HEK293 (cell line): ENCODE measurements at regions not wholly inside any gene's neighbourhood (a gene's known extent, or its start where the extent isn't known, plus 50 kb on each side); places are given as distances from the start of the nearest gene placed in this dataset.

Experiments used
- ZNF10 ChIP-seq: fragments of 450-650 bp; formaldehyde crosslinking; IDR thresholded peaks from 2 replicates; pipeline ENCODE4 v1.5.1; 2017; ENCODE audit warnings: missing biosample characterization, missing genetic modification characterization
- ZNF132 ChIP-seq: fragments of 450-650 bp; formaldehyde crosslinking; IDR thresholded peaks from 2 replicates; pipeline ENCODE4 v1.5.1; 2017; ENCODE audit warnings: missing biosample characterization, missing genetic modification characterization, borderline replicate concordance
- ZNF211 ChIP-seq: fragments of 450-650 bp; formaldehyde crosslinking; IDR thresholded peaks from 2 replicates; pipeline ENCODE4 v1.5.1; 2016; ENCODE audit warnings: low read depth, missing biosample characterization, missing genetic modification characterization
- ZNF510 ChIP-seq: fragments of 450-650 bp; formaldehyde crosslinking; IDR thresholded peaks from 2 replicates; pipeline ENCODE4 v1.5.1; 2018; ENCODE audit warnings: mild to moderate bottlenecking, missing genetic modification characterization, missing biosample characterization; ENCODE audit not compliant: insufficient replicate concordance
- ZNF514 ChIP-seq: fragments of 450-650 bp; formaldehyde crosslinking; IDR thresholded peaks from 2 replicates; pipeline ENCODE4 v1.5.1; 2016; ENCODE audit warnings: missing biosample characterization, missing genetic modification characterization
- TF ChIP-seq, protein P1 (sequence below): fragments of 450-650 bp; formaldehyde crosslinking; IDR thresholded peaks from 2 replicates; pipeline ENCODE4 v1.5.1; 2017; ENCODE audit warnings: missing biosample characterization, missing genetic modification characterization
- TF ChIP-seq, protein P2 (sequence below): fragments of 450-650 bp; formaldehyde crosslinking; IDR thresholded peaks from 2 replicates; pipeline ENCODE4 v1.5.1; 2016; ENCODE audit warnings: missing biosample characterization, missing genetic modification characterization
- TF ChIP-seq, protein P3 (sequence below): sonication (generic); formaldehyde crosslinking; IDR thresholded peaks from 2 replicates; pipeline ENCODE4 v1.8.1; 2022; ENCODE audit warnings: mild to moderate bottlenecking, moderate library complexity, missing genetic modification reagents

DNA sequence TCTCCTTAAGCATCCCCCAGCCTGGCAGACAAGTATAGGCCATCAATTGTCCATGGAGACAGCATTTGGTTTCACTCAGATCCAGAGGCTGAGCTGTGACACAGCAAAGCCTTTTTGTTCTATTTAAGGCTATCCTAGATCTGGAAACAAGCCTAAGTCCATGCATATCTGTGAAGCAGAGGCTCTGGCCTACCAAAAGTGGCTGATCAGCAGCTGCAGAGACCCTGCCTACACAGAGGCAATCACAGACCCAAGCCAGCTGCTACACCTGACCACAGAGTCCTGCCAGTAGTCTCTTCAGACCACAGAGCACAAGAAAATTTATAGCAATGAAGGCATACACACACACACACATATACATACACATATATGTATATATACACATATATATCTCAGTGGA lies 501.7 kb upstream of the ARPP21 start:
- TF ChIP-seq, protein P1, sequence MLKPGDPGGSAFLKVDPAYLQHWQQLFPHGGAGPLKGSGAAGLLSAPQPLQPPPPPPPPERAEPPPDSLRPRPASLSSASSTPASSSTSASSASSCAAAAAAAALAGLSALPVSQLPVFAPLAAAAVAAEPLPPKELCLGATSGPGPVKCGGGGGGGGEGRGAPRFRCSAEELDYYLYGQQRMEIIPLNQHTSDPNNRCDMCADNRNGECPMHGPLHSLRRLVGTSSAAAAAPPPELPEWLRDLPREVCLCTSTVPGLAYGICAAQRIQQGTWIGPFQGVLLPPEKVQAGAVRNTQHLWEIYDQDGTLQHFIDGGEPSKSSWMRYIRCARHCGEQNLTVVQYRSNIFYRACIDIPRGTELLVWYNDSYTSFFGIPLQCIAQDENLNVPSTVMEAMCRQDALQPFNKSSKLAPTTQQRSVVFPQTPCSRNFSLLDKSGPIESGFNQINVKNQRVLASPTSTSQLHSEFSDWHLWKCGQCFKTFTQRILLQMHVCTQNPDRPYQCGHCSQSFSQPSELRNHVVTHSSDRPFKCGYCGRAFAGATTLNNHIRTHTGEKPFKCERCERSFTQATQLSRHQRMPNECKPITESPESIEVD: no peak
- no peak for TF ChIP-seq ZNF211 (tag by site-specific recombination)
- TF ChIP-seq, protein P2, sequence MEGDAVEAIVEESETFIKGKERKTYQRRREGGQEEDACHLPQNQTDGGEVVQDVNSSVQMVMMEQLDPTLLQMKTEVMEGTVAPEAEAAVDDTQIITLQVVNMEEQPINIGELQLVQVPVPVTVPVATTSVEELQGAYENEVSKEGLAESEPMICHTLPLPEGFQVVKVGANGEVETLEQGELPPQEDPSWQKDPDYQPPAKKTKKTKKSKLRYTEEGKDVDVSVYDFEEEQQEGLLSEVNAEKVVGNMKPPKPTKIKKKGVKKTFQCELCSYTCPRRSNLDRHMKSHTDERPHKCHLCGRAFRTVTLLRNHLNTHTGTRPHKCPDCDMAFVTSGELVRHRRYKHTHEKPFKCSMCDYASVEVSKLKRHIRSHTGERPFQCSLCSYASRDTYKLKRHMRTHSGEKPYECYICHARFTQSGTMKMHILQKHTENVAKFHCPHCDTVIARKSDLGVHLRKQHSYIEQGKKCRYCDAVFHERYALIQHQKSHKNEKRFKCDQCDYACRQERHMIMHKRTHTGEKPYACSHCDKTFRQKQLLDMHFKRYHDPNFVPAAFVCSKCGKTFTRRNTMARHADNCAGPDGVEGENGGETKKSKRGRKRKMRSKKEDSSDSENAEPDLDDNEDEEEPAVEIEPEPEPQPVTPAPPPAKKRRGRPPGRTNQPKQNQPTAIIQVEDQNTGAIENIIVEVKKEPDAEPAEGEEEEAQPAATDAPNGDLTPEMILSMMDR: no peak
- TF ChIP-seq ZNF10: no peak
- TF ChIP-seq, protein P3, sequence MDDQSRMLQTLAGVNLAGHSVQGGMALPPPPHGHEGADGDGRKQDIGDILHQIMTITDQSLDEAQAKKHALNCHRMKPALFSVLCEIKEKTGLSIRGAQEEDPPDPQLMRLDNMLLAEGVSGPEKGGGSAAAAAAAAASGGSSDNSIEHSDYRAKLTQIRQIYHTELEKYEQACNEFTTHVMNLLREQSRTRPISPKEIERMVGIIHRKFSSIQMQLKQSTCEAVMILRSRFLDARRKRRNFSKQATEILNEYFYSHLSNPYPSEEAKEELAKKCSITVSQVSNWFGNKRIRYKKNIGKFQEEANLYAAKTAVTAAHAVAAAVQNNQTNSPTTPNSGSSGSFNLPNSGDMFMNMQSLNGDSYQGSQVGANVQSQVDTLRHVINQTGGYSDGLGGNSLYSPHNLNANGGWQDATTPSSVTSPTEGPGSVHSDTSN: no peak
- no peak for TF ChIP-seq ZNF514
- TF ChIP-seq ZNF510 (tag by site-specific recombination): no peak
- no peak for TF ChIP-seq ZNF132
